Loucy (cell line): ENCODE measurements at regions not wholly inside any gene's neighbourhood (a gene's known extent, or its start where the extent isn't known, plus 50 kb on each side); places are given as distances from the start of the nearest gene placed in this dataset.

Experiments used
- EZH2phosphoT487 ChIP-seq: fragments of 200-600 bp; IDR thresholded peaks from 2 replicates; pipeline ENCODE4 v1.6.1; 2018; ENCODE audit warnings: antibody characterized with exemption, mild to moderate bottlenecking, moderate library complexity, borderline replicate concordance
- TF ChIP-seq, protein P1 (sequence below): fragments of 200-600 bp; sonication (generic); conservative IDR thresholded peaks from 2 replicates; pipeline ENCODE4 v1.5.1; 2014; ENCODE audit warnings: mild to moderate bottlenecking, antibody characterized with exemption, low read length

DNA sequence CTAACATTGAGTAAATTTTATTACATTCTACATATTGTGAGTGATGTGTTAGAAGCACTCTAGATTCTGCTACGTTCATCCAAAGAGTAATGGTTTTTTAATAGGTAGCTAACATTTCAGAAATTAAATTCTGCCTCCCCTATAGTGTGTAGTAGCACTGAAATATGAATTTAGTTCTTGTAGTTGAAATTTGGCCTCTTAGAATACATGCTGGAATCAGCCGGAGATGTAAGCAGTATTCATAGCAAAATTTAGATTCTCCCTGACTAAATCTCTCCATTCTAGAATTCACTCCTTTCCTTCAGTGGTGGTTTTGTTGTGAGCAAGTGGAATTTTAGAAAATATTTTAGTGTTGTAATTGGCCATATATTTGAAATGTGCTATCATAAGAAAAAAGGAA lies 799.9 kb upstream of the CDH10 start:
- TF ChIP-seq, protein P1, sequence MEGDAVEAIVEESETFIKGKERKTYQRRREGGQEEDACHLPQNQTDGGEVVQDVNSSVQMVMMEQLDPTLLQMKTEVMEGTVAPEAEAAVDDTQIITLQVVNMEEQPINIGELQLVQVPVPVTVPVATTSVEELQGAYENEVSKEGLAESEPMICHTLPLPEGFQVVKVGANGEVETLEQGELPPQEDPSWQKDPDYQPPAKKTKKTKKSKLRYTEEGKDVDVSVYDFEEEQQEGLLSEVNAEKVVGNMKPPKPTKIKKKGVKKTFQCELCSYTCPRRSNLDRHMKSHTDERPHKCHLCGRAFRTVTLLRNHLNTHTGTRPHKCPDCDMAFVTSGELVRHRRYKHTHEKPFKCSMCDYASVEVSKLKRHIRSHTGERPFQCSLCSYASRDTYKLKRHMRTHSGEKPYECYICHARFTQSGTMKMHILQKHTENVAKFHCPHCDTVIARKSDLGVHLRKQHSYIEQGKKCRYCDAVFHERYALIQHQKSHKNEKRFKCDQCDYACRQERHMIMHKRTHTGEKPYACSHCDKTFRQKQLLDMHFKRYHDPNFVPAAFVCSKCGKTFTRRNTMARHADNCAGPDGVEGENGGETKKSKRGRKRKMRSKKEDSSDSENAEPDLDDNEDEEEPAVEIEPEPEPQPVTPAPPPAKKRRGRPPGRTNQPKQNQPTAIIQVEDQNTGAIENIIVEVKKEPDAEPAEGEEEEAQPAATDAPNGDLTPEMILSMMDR, result no peak
- TF ChIP-seq EZH2phosphoT487, result no peak
